SK-N-SH treated with all-trans-retinoic acid at 6 μM for 48 hours (cell line): ENCODE measurements at regions not wholly inside any gene's neighbourhood (a gene's known extent, or its start where the extent isn't known, plus 50 kb on each side); places are given as distances from the start of the nearest gene placed in this dataset.
A peak's percentile ranks its signal among the peaks of the same experiment; 100 is the strongest.

ENCODE experiments used
- ATAC-seq: fragments of 200-7000 bp; cut with Tn5 transposase; 3 replicates; pipeline ENCODE4 v1.9.1; 2020; ENCODE audit warnings: mild to moderate bottlenecking, moderate library complexity
- ARNTL ChIP-seq: fragments of 450-650 bp; formaldehyde crosslinking; IDR thresholded peaks from 2 replicates; pipeline ENCODE4 v1.5.0; 2020; ENCODE audit warnings: low read depth, mild to moderate bottlenecking, moderate library complexity, borderline replicate concordance
- BACH2 ChIP-seq: fragments of 250-450 bp; sonication (Bioruptor Pico); IDR thresholded peaks from 2 replicates; pipeline ENCODE4 v1.9.0; 2021; ENCODE audit warnings: mild to moderate bottlenecking, borderline replicate concordance
- CREB5 ChIP-seq: fragments of 250-450 bp; sonication (Bioruptor Pico); IDR thresholded peaks from 2 replicates; pipeline ENCODE4 v1.5.1; 2020; ENCODE audit warnings: low read depth, mild to moderate bottlenecking, moderate library complexity
- CSRNP3 ChIP-seq: fragments of 250-450 bp; sonication (Bioruptor Pico); IDR thresholded peaks from 2 replicates; pipeline ENCODE4 v1.5.1; 2021; ENCODE audit warnings: mild to moderate bottlenecking, moderate library complexity
- ESRRG ChIP-seq: fragments of 250-450 bp; sonication (Bioruptor Pico); IDR thresholded peaks from 2 replicates; pipeline ENCODE4 v1.6.1; 2021; ENCODE audit warnings: mild to moderate bottlenecking
- GLIS3 ChIP-seq: fragments of 250-450 bp; sonication (Bioruptor Pico); IDR thresholded peaks from 2 replicates; pipeline ENCODE4 v1.5.0; 2020; ENCODE audit warnings: mild to moderate bottlenecking, moderate library complexity
- ISL1 ChIP-seq: fragments of 250-450 bp; sonication (Bioruptor Pico); IDR thresholded peaks from 2 replicates; pipeline ENCODE4 v2.1.2; 2022; ENCODE audit warnings: mild to moderate bottlenecking, moderate library complexity
- OSR1 ChIP-seq: fragments of 250-450 bp; sonication (Bioruptor Pico); IDR thresholded peaks from 2 replicates; pipeline ENCODE4 v1.8.0; 2022; ENCODE audit warnings: moderate library complexity, mild to moderate bottlenecking, inconsistent platforms
- POU6F1 ChIP-seq: fragments of 250-450 bp; sonication (Bioruptor Pico); IDR thresholded peaks from 2 replicates; pipeline ENCODE4 v1.8.0; 2021; ENCODE audit warnings: low read depth, mild to moderate bottlenecking, moderate library complexity, borderline replicate concordance
- PPARA ChIP-seq: fragments of 250-450 bp; sonication (Bioruptor Pico); IDR thresholded peaks from 2 replicates; pipeline ENCODE4 v1.5.0; 2020; ENCODE audit warnings: mild to moderate bottlenecking, borderline replicate concordance
- RARB ChIP-seq: fragments of 250-450 bp; sonication (Bioruptor Pico); IDR thresholded peaks from 2 replicates; pipeline ENCODE4 v1.8.0; 2021; ENCODE audit warnings: mild to moderate bottlenecking, moderate library complexity
- SNAI2 ChIP-seq: fragments of 250-450 bp; sonication (Bioruptor Pico); IDR thresholded peaks from 2 replicates; pipeline ENCODE4 v1.5.0; 2020; ENCODE audit warnings: mild to moderate bottlenecking, moderate library complexity
- TCF4 ChIP-seq: fragments of 250-450 bp; sonication (Bioruptor Pico); IDR thresholded peaks from 2 replicates; pipeline ENCODE4 v1.8.0; 2021; ENCODE audit warnings: mild to moderate bottlenecking, moderate library complexity, borderline replicate concordance
- TOX ChIP-seq: fragments of 250-450 bp; sonication (Bioruptor Pico); IDR thresholded peaks from 2 replicates; pipeline ENCODE4 v1.8.0; 2021; ENCODE audit warnings: mild to moderate bottlenecking, moderate library complexity, borderline replicate concordance
- TSHZ2 ChIP-seq: fragments of 250-450 bp; sonication (Bioruptor Pico); IDR thresholded peaks from 2 replicates; pipeline ENCODE4 v1.5.0; 2020; ENCODE audit warnings: mild to moderate bottlenecking, moderate library complexity
- ZFP3 ChIP-seq: fragments of 250-450 bp; sonication (Bioruptor Pico); IDR thresholded peaks from 2 replicates; pipeline ENCODE4 v1.5.0; 2020; ENCODE audit warnings: mild to moderate bottlenecking, moderate library complexity
- ZFP30 ChIP-seq: fragments of 450-650 bp; formaldehyde crosslinking; IDR thresholded peaks from 2 replicates; pipeline ENCODE4 v1.5.0; 2022; ENCODE audit warnings: mild to moderate bottlenecking, moderate library complexity
- ZNF70 ChIP-seq: fragments of 450-650 bp; formaldehyde crosslinking; IDR thresholded peaks from 2 replicates; pipeline ENCODE4 v1.5.0; 2020; ENCODE audit warnings: mild to moderate bottlenecking, moderate library complexity
- ZNF8 ChIP-seq: fragments of 450-650 bp; formaldehyde crosslinking; IDR thresholded peaks from 2 replicates; pipeline ENCODE4 v1.5.0; 2020; ENCODE audit warnings: mild to moderate bottlenecking, moderate library complexity
- TF ChIP-seq, protein P1 (sequence below): fragments of 250-450 bp; sonication (Bioruptor Pico); IDR thresholded peaks from 2 replicates; pipeline ENCODE4 v1.8.0; 2020; ENCODE audit warnings: mild to moderate bottlenecking, moderate library complexity, borderline replicate concordance

- ATAC-seq: no peak
Observed at GRCh38 chr9:107175816-107176435, 107.2 kb upstream of the RAD23B start.

DNA sequence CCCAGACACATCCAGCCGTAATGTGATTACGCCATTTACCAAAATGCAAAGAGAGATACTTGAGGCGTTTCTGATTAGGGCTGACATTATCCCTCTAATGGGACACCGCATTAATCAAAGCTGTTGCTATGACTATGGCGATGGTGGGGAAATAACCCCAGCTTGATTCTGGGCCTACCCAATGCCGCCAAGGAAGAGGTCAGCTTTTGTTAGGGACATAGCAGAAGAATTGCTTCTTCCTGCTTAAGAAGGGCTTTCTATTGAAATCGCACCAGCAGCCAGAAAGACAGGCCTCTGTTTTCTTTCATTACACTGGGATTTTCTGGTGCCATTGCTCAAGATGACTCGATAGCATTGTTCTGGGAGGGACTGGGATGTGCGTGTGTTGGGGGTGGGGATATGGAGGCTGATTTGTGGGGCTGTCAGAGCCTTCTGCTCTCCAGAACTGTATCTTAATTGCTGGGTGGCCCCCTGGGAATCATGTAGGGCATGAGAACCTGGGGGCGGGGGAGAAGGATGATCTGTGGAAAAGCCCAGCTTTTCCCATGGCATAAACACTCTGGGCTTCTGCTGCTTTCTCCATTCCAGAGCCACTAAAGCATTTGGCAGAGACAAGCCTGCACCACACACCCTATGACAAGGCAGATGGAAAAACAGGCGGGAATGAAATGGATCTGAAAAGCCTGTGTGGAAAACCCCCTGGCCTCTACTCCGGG, 106.5 kb upstream of the RAD23B start:
- TF ChIP-seq, protein P1, sequence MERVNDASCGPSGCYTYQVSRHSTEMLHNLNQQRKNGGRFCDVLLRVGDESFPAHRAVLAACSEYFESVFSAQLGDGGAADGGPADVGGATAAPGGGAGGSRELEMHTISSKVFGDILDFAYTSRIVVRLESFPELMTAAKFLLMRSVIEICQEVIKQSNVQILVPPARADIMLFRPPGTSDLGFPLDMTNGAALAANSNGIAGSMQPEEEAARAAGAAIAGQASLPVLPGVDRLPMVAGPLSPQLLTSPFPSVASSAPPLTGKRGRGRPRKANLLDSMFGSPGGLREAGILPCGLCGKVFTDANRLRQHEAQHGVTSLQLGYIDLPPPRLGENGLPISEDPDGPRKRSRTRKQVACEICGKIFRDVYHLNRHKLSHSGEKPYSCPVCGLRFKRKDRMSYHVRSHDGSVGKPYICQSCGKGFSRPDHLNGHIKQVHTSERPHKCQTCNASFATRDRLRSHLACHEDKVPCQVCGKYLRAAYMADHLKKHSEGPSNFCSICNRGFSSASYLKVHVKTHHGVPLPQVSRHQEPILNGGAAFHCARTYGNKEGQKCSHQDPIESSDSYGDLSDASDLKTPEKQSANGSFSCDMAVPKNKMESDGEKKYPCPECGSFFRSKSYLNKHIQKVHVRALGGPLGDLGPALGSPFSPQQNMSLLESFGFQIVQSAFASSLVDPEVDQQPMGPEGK: no peak
- TF ChIP-seq GLIS3 (CRISPR knock-in tag) (no peak), ZFP3 (no peak), ISL1 (CRISPR knock-in tag) (peak; percentile 78)
- no peak for ATAC-seq

More at GRCh38 chr9:107175816-107176435, 107.2 kb upstream of the RAD23B start:
- TF ChIP-seq TOX (no peak), ZNF8 (CRISPR knock-in tag) (no peak), GLIS3 (CRISPR knock-in tag) (no peak)

DNA sequence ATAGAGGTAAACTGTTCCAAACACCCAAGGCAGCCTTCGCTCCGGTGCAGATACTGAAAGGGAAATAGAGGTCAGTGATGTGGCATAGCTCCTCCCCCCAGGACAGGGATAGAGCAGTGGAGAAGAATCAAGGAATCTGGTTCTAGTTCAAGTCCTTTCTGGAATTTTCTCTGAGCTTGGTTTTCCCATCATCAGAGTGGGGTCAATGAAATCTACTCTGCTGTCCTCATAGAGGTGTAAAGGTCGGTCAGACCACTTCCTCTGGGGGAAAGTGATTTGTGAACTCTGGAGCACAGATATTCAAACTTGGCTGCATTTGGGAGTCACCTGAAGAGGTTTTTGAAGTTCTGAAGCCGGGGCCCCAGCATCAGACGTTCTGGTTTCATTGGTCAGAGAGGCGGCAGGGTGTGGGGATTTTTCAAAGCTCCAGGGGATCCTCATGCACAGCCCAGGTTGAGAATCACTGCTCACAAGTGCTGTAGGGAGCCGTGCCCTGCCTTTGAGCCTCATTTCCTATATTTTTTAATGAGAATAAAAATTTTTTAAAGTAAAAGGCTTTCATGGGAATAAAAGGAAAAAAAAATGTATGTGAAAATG, 105.7 kb upstream of the RAD23B start:
- no peak for ATAC-seq
- TF ChIP-seq ZFP3 (no peak), OSR1 (CRISPR knock-in tag) (no peak), RARB (CRISPR knock-in tag) (no peak), ISL1 (CRISPR knock-in tag) (no peak)

DNA sequence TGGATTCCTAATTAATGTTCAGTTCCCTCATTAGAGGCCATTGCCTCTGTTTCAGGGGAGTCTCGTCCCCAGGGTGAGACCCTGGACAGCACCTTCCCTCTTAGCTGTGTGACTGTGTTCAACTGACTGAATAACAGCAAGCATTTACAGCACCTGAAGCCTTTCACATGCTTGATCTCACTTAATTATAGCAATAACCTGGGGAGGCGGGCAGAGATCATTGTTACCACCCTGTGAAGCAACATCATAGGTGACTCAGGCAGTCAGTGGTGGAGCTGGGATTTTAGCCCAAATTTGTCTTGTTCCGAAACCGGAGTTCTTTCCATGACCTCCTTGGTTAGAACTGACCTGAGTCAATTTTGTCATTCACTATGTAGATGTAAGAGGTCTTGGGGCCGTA, 105.2 kb upstream of the RAD23B start:
- no peak for ATAC-seq
- TF ChIP-seq SNAI2 (CRISPR knock-in tag) (no peak), CREB5 (CRISPR knock-in tag) (no peak), ZNF70 (CRISPR knock-in tag) (no peak), BACH2 (CRISPR knock-in tag) (no peak), GLIS3 (CRISPR knock-in tag) (no peak), OSR1 (CRISPR knock-in tag) (no peak), CSRNP3 (CRISPR knock-in tag) (no peak), RARB (CRISPR knock-in tag) (no peak), ZNF8 (CRISPR knock-in tag) (no peak), POU6F1 (CRISPR knock-in tag) (no peak), TCF4 (CRISPR knock-in tag) (no peak), PPARA (CRISPR knock-in tag) (no peak), ESRRG (no peak), ARNTL (CRISPR knock-in tag) (no peak), ISL1 (CRISPR knock-in tag) (no peak), ZFP3 (no peak), TSHZ2 (no peak), ZFP30 (CRISPR knock-in tag) (no peak)
- TF ChIP-seq, protein P1: no peak
